ENCODE measurements at regions not wholly inside any gene's neighbourhood (a gene's known extent, or its start where the extent isn't known, plus 50 kb on each side); places are given as distances from the start of the nearest gene placed in this dataset.

DNA sequence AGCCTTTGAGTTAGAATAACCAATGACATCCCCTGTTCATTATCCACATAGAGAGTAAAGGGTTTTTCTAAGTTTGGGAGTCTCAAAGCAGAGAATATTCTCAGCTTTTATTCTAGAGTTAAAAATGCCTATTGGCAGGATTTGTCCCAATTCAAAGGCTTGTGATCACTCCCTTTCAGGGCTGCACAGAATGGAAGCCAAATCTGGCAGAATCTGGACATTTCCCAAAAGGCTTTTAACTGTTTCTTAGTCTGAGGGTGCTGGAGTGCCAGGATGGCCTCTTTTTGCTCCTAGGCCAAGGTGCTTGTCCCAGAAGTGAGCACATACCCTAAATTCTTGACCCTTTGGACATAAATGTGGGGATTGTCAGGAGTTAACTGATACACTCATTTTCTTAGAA lies 556.6 kb downstream of the DOK5 start:
- H3K27ac ChIP-seq (ENCODE audit: insufficient read length, low read depth, low read length), result no peak overlapping the region
- H3K79me2 ChIP-seq (ENCODE audit: insufficient read depth, low read length), result no peaks in the 10 kb centered on the region
- no peak overlapping the region for H3K56ac ChIP-seq (ENCODE audit: insufficient read length, low read depth, low read length)
- H3K14ac ChIP-seq (ENCODE audit: insufficient read depth, low read length), result no peak overlapping the region
- H2BK5ac ChIP-seq (ENCODE audit: insufficient read length, low read length), result no peak overlapping the region
- H3K9me3 ChIP-seq (ENCODE audit: control insufficient read depth, low read depth, low read length), result no peaks in the 10 kb centered on the region
- H2BK20ac ChIP-seq (ENCODE audit: low read depth, low read length, poor library complexity, severe bottlenecking), result no peak overlapping the region
- H3K18ac ChIP-seq (ENCODE audit: insufficient read length, low read depth, low read length), result no peak overlapping the region
- no peak overlapping the region for H3K4me2 ChIP-seq (ENCODE audit: insufficient read depth, insufficient read length, low read length)
- H4K5ac ChIP-seq (ENCODE audit: insufficient read length, low read depth, low read length), result no peak overlapping the region
- no peak overlapping the region for H4K91ac ChIP-seq (ENCODE audit: insufficient read length, low read depth, low read length)
- no peaks in the 10 kb centered on the region for H3K4me1 ChIP-seq (ENCODE audit: insufficient read depth, low read length)
- no peak overlapping the region for H3T11ph ChIP-seq (ENCODE audit: low read length)
- no peak overlapping the region for H2AFZ ChIP-seq (ENCODE audit: low read length)
- H3K79me1 ChIP-seq (ENCODE audit: insufficient read depth, low read depth, low read length, poor library complexity, severe bottlenecking), result no peaks in the 10 kb centered on the region
- H3K36me3 Mint-ChIP-seq (ENCODE audit: insufficient read depth in 1 of 3, low read depth in 3 of 3), result no peaks in the 10 kb centered on the region
- H2AK5ac ChIP-seq (ENCODE audit: insufficient read length, low read length), result no peak overlapping the region
- H2BK120ac ChIP-seq (ENCODE audit: low read depth, low read length, poor library complexity, severe bottlenecking), result no peak overlapping the region
- no peak for DNase-seq
- H4K20me1 ChIP-seq (ENCODE audit: control insufficient read depth, insufficient read depth, insufficient read length), result no peaks in the 10 kb centered on the region
- TF ChIP-seq, protein P1, sequence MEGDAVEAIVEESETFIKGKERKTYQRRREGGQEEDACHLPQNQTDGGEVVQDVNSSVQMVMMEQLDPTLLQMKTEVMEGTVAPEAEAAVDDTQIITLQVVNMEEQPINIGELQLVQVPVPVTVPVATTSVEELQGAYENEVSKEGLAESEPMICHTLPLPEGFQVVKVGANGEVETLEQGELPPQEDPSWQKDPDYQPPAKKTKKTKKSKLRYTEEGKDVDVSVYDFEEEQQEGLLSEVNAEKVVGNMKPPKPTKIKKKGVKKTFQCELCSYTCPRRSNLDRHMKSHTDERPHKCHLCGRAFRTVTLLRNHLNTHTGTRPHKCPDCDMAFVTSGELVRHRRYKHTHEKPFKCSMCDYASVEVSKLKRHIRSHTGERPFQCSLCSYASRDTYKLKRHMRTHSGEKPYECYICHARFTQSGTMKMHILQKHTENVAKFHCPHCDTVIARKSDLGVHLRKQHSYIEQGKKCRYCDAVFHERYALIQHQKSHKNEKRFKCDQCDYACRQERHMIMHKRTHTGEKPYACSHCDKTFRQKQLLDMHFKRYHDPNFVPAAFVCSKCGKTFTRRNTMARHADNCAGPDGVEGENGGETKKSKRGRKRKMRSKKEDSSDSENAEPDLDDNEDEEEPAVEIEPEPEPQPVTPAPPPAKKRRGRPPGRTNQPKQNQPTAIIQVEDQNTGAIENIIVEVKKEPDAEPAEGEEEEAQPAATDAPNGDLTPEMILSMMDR (conservative IDR thresholded peaks at IDR 0.05), result no peak
- peaks cover 2% of the 10 kb centered on the region for H3K27me3 Mint-ChIP-seq (ENCODE audit: low read depth)
- H2BK15ac ChIP-seq (ENCODE audit: low read depth, low read length), result no peak overlapping the region
- no peaks in the 10 kb centered on the region for H3K23me2 ChIP-seq (ENCODE audit: insufficient read length, low read depth, low read length, poor library complexity, severe bottlenecking)
- H3K23ac ChIP-seq (ENCODE audit: insufficient read length, low read depth, low read length), result no peak overlapping the region
- H3K27ac Mint-ChIP-seq, result no peak overlapping the region
- H3K9ac ChIP-seq (ENCODE audit: extremely low read depth, insufficient read length, low read length), result no peak overlapping the region
- no peak overlapping the region for H4K8ac ChIP-seq (replicated peaks; ENCODE audit: insufficient read length, low read depth, low read length)
- H3K4me1 Mint-ChIP-seq, result peaks cover 0 to 2% of the 10 kb centered on the region in 2 experiments; a peak in 1 of 4 replicates
- no peak overlapping the region for H3K4ac ChIP-seq (ENCODE audit: low read depth, low read length)
- no peak overlapping the region for H2BK12ac ChIP-seq (ENCODE audit: insufficient read length, low read depth, low read length)
- H3K4me3 Mint-ChIP-seq, result no peak overlapping the region
- no peaks in the 10 kb centered on the region for H3K27me3 ChIP-seq (ENCODE audit: insufficient read depth, low read length)
- no peaks in the 10 kb centered on the region; a peak in 2 of 5 replicates for H3K9me3 Mint-ChIP-seq

Data from H9 (cell line).